ENCODE measurements at regions not wholly inside any gene's neighbourhood (a gene's known extent, or its start where the extent isn't known, plus 50 kb on each side); places are given as distances from the start of the nearest gene placed in this dataset.
"Not testable (repeated sequence)": the region's sequence is repeated elsewhere in the genome, so short reads cannot be mapped to it uniquely, and the experiment has no call there.

DNA sequence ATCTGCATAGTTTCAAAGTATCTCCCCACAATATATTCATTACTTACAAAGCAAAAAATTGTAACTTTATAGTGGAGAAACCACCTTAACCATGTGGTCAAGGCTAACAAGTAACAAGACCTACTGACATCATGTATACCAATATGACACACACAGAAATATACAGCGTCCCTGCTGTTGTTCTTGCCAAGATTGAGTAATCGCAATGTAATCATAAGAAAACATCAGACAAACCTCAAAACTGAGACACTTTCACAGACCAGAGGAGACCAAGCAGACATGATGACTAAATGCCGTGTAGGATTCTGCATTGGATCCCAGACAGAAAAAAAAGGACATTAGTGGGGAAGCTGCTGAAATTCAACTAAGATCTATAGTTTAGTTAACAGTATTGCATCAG lies 123.0 kb downstream of the ACAA2 start:
- DNase-seq (no peak), ATAC-seq (peak in 1 of 4 donors; percentile 74)
- H3K4me1 ChIP-seq: peaks cover 0 to 23% (median 0%) of the 10 kb centered on the region in 12 donors
- H3K27ac ChIP-seq: peak overlapping the region in 2 of 12 donors; percentile 63 to 65
- WGBS, 4 donors: 72 to 79% (median 76%) methylated on average over 3 of the region's 3 CpGs
- no peak overlapping the region for H3K4me3 ChIP-seq
- TF ChIP-seq, protein P1, sequence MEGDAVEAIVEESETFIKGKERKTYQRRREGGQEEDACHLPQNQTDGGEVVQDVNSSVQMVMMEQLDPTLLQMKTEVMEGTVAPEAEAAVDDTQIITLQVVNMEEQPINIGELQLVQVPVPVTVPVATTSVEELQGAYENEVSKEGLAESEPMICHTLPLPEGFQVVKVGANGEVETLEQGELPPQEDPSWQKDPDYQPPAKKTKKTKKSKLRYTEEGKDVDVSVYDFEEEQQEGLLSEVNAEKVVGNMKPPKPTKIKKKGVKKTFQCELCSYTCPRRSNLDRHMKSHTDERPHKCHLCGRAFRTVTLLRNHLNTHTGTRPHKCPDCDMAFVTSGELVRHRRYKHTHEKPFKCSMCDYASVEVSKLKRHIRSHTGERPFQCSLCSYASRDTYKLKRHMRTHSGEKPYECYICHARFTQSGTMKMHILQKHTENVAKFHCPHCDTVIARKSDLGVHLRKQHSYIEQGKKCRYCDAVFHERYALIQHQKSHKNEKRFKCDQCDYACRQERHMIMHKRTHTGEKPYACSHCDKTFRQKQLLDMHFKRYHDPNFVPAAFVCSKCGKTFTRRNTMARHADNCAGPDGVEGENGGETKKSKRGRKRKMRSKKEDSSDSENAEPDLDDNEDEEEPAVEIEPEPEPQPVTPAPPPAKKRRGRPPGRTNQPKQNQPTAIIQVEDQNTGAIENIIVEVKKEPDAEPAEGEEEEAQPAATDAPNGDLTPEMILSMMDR (IDR thresholded peaks at IDR 0.05): no peak
- no peak for TF ChIP-seq POLR2A (IDR thresholded peaks at IDR 0.05)
- no peaks in the 10 kb centered on the region for H3K27me3 ChIP-seq
- peaks cover 0 to 7% (median 0%) of the 10 kb centered on the region in 12 donors for H3K9me3 ChIP-seq
- H3K36me3 ChIP-seq: no peaks in the 10 kb centered on the region
- intact Hi-C loops (cut with DNase I): no loop called here

DNA sequence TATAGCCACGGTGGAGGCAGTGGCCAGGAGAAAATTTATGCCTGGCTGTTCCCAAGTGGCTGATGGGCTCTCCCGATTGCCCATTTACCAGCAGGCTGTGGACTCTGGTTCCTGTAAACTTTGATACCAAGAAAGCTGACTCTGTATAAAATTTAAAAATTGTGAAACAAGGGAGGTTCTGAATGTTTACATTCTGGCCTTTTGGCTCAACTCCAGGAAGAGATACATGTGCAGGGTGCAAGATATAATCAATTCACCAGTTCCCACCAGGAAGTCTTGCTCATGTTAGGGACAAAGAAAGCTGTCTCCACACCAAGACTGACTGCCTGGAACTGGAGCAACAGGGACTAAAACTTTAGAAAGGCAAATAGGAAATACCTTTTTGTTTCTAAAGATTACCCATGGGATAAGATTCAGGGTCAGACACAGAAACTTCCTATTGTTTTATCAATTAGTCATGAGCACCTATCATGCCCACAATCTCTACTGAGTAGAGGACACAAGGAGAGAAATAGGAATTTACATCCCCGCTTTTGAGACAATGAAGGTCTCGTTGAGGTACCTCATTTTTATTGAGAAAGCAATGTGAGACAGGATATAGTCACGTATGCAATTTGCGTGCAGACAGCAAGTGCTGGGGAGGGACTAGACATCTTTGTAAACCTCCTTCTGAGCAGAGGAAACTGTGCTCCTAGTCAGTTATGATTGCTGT lies 123.5 kb downstream of the LIPG start:
- H3K27ac ChIP-seq: no peak overlapping the region
- TF ChIP-seq, protein P1 (IDR thresholded peaks at IDR 0.05): no peak
- no peak for TF ChIP-seq POLR2A (IDR thresholded peaks at IDR 0.05)
- intact Hi-C loops (cut with DNase I): no loop called here
- no peak overlapping the region for H3K4me3 ChIP-seq
- H3K9me3 ChIP-seq: peaks cover 0 to 3% (median 0%) of the 10 kb centered on the region in 12 donors
- ATAC-seq (peak in 2 of 4 donors; percentile 11 to 51), DNase-seq (no peak)
- H3K4me1 ChIP-seq: peaks cover 0 to 8% (median 0%) of the 10 kb centered on the region in 12 donors
- peaks cover 0 to 3% (median 0%) of the 10 kb centered on the region in 9 donors for H3K27me3 ChIP-seq
- 55 to 72% (median 56%) methylated on average over 6 of the region's 6 CpGs for WGBS, 4 donors
- no peaks in the 10 kb centered on the region for H3K36me3 ChIP-seq

GRCh38 chr18:49682803-49683190 lies 120.9 kb downstream of the LIPG start:
- H3K27ac ChIP-seq; H3K4me3 ChIP-seq; intact Hi-C loops (cut with DNase I); H3K9me3 ChIP-seq; DNase-seq; H3K4me1 ChIP-seq; H3K36me3 ChIP-seq; H3K27me3 ChIP-seq: not testable (repeated sequence)
- ATAC-seq: peak in 1 of 4 donors; percentile 31
- 93 to 97% (median 95%) methylated on average over 3 of the region's 3 CpGs for WGBS, 4 donors

DNA sequence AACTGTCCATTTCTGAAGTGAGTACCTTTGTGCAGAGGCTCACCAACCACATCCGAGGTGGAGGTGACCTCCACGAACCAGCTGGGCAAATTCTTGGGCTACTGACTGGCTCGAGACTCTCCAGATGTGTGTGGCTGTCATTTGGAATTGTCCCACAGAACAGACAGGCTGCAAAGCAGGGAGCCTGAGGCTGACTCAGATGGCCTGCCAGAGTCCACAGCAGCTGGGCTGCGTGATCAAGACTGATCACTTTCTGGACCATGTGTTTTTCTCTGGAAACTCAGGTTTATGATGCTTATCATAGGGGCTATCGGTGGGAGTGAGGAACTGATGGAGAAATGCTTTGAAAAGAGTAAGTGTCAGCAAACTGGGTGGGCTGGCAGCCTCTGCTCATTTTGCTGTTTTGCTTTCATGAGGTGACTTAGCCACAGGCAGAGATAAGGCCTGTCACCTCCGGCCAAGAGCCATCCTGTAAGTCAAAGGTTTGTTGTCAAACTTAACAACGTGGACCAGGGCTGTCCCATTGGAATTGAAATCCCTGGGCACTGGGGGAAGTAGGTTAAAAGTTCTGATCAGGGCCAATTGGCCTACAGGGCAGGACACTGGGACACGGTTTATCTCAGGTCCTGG lies 120.4 kb downstream of the LIPG start:
- Histone ChIP-seq H3K4me1 (peaks cover 0 to 6% (median 0%) of the 10 kb centered on the region in 12 donors), H3K36me3 (no peaks in the 10 kb centered on the region), H3K4me3 (no peak overlapping the region), H3K27me3 (peaks cover 0 to 3% (median 0%) of the 10 kb centered on the region in 9 donors), H3K9me3 (peaks cover 0 to 1% (median 0%) of the 10 kb centered on the region in 12 donors), H3K27ac (no peak overlapping the region)
- intact Hi-C loops (cut with DNase I): no loop called here
- DNase-seq (no peak), ATAC-seq (peak in 1 of 4 donors; percentile 71)
- 56 to 72% (median 65%) methylated on average over 6 to 8 of the region's 8 CpGs for WGBS, 4 donors
- TF ChIP-seq, protein P1 (IDR thresholded peaks at IDR 0.05): no peak
- TF ChIP-seq POLR2A (IDR thresholded peaks at IDR 0.05): no peak
